Immature natural killer cell (primary cell): ENCODE measurements at regions not wholly inside any gene's neighbourhood (a gene's known extent, or its start where the extent isn't known, plus 50 kb on each side); places are given as distances from the start of the nearest gene placed in this dataset.

ENCODE experiments used
- DNase-seq, 3 donors: peaks; one replicate each; pipeline ENCODE4 v3.0.0; 2022; ENCODE audit warnings: mixed read lengths in 1 of 3
- H3K27ac Mint-ChIP-seq, 6 donors: one replicate each; pipeline ENCODE4 v1.8.0; 2020; ENCODE audit warnings: mixed read lengths in 6 of 6, mild to moderate bottlenecking in 5 of 6, inconsistent platforms in 4 of 6, moderate library complexity in 3 of 6
- H3K27me3 Mint-ChIP-seq, 3 donors: one replicate each; pipeline ENCODE4 v1.8.0; 2020 to 2021; ENCODE audit warnings: low read depth in 3 of 3, mild to moderate bottlenecking in 3 of 3, mixed read lengths in 3 of 3, moderate library complexity in 3 of 3, inconsistent platforms in 1 of 3
- H3K36me3 Mint-ChIP-seq, 3 donors: one replicate each; pipeline ENCODE4 v1.8.0; 2020; ENCODE audit warnings: mixed read lengths in 3 of 3, inconsistent platforms in 2 of 3, mild to moderate bottlenecking in 2 of 3
- H3K4me1 Mint-ChIP-seq, 2 donors: one replicate each; pipeline ENCODE4 v1.8.0; 2020; ENCODE audit warnings: inconsistent platforms in 2 of 2, mild to moderate bottlenecking in 2 of 2, mixed read lengths in 2 of 2, moderate library complexity in 1 of 2
- H3K4me3 Mint-ChIP-seq, 5 donors: one replicate each; pipeline ENCODE4 v1.8.0; 2020; ENCODE audit warnings: mild to moderate bottlenecking in 5 of 5, mixed read lengths in 5 of 5, inconsistent platforms in 3 of 5, moderate library complexity in 3 of 5
- H3K9me3 Mint-ChIP-seq, 6 donors: one replicate each; pipeline ENCODE4 v1.8.0; 2020; ENCODE audit warnings: mild to moderate bottlenecking in 6 of 6, mixed read lengths in 6 of 6, inconsistent platforms in 4 of 6, moderate library complexity in 3 of 6

DNA sequence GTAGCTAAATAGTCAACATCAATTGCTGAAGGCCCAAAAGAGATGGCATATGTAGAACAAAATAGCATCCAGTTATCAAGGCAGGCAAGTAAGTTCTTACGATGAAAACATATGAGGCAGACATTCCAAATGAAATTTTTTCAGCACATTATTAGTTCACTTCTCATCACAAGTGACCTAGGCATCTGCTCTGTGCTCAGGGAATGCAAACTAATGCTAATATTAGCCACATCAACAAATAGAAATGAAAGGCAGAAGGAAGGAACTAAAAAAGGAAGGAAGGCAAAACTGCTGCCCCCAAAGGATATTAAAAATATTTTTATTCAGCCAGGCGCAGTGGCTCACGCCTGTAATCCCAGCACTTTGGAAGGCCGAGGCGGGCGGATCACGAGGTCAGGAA, 51.2 kb upstream of the ROCK1 start:
- Mint-ChIP-seq H3K4me3 (no peak overlapping the region), H3K9me3 (peaks cover 0 to 4% (median 0%) of the 10 kb centered on the region in 6 donors)

GRCh38 chr18:21163647-21164547, 52.3 kb upstream of the ROCK1 start:
- Mint-ChIP-seq H3K4me3 (no peak overlapping the region), H3K36me3 (no peaks in the 10 kb centered on the region), H3K9me3 (peaks cover 0 to 3% (median 0%) of the 10 kb centered on the region in 6 donors), H3K27me3 (peaks cover 0 to 3% (median 0%) of the 10 kb centered on the region in 3 donors), H3K4me1 (no peaks in the 10 kb centered on the region), H3K27ac (no peak overlapping the region)
- no peak for DNase-seq

More for the DNA sequence above, 51.2 kb upstream of the ROCK1 start:
- DNase-seq: no peak
- Mint-ChIP-seq H3K4me1 (no peaks in the 10 kb centered on the region), H3K36me3 (no peaks in the 10 kb centered on the region), H3K27ac (no peak overlapping the region), H3K27me3 (peaks cover 0 to under 1% (median 0%) of the 10 kb centered on the region in 3 donors)

DNA sequence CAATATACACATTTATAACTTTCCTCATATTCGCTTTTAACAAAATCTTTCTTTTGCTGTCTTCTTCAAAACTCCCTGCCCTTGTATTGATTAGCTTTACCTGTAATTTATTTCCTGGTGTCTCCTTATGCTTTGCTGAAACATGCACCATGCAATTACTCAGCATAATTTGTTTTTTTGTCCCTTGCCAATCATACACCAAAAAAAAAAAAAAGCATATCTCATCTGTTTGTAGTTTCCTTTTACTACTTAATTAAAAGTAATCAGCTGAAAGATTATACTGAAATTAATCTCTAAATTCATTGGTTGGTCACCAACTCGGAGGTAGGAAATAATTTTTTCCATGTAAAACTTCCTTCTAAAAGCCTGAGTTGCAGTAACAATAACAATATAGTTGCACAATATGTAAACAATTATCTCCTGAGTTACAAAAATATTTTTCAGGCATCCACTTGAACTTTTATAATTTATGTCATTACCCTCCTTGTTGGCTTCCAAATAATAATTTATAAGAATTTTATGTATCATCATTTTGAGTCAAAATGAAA, 53.0 kb upstream of the ROCK1 start:
- H3K27me3 Mint-ChIP-seq: peaks cover 0 to 6% (median 0%) of the 10 kb centered on the region in 3 donors

GRCh38 chr18:21167641-21168377, 56.2 kb upstream of the ROCK1 start:
- no peaks in the 10 kb centered on the region for H3K36me3 Mint-ChIP-seq
- H3K27me3 Mint-ChIP-seq: peaks cover 0 to 6% (median 0%) of the 10 kb centered on the region in 3 donors
- no peak overlapping the region for H3K4me3 Mint-ChIP-seq
- DNase-seq: no peak
- no peaks in the 10 kb centered on the region for H3K4me1 Mint-ChIP-seq
- no peak overlapping the region for H3K27ac Mint-ChIP-seq
- no peaks in the 10 kb centered on the region for H3K9me3 Mint-ChIP-seq

More for the DNA sequence above, 53.0 kb upstream of the ROCK1 start:
- H3K4me1 Mint-ChIP-seq: no peaks in the 10 kb centered on the region
- H3K9me3 Mint-ChIP-seq: peaks cover 0 to 3% (median 0%) of the 10 kb centered on the region in 6 donors
- no peaks in the 10 kb centered on the region for H3K36me3 Mint-ChIP-seq
- DNase-seq: no peak
- H3K27ac Mint-ChIP-seq: no peak overlapping the region
- no peak overlapping the region for H3K4me3 Mint-ChIP-seq

GRCh38 chr18:21168880-21169279, 57.3 kb upstream of the ROCK1 start:
- Mint-ChIP-seq H3K9me3 (no peaks in the 10 kb centered on the region), H3K36me3 (no peaks in the 10 kb centered on the region), H3K27me3 (peaks cover 0 to 6% (median 0%) of the 10 kb centered on the region in 3 donors), H3K4me1 (no peaks in the 10 kb centered on the region), H3K27ac (no peak overlapping the region), H3K4me3 (no peak overlapping the region)
- DNase-seq: no peak

GRCh38 chr18:21177822-21178221, 64.2 kb upstream of the GREB1L start:
- DNase-seq: no peak
- peaks cover 0 to 4% of the 10 kb centered on the region in 2 donors for H3K4me1 Mint-ChIP-seq
- H3K27ac Mint-ChIP-seq: no peak overlapping the region
- H3K9me3 Mint-ChIP-seq: peaks cover 0 to 1% (median 0%) of the 10 kb centered on the region in 6 donors
- H3K4me3 Mint-ChIP-seq: no peak overlapping the region
- H3K27me3 Mint-ChIP-seq: peaks cover 0 to 7% (median 0%) of the 10 kb centered on the region in 3 donors
- no peaks in the 10 kb centered on the region for H3K36me3 Mint-ChIP-seq

GRCh38 chr18:21179590-21180220, 62.3 kb upstream of the GREB1L start:
- peaks cover 0 to 7% (median 2%) of the 10 kb centered on the region in 3 donors for H3K27me3 Mint-ChIP-seq
- H3K4me3 Mint-ChIP-seq: no peak overlapping the region
- DNase-seq: peak; percentile 15 to 39 (median 29)
- peaks cover 0 to 1% (median 0%) of the 10 kb centered on the region in 6 donors for H3K9me3 Mint-ChIP-seq
- no peak overlapping the region for H3K27ac Mint-ChIP-seq
- H3K36me3 Mint-ChIP-seq: no peaks in the 10 kb centered on the region
- peaks cover 0 to 4% of the 10 kb centered on the region in 2 donors for H3K4me1 Mint-ChIP-seq

DNA sequence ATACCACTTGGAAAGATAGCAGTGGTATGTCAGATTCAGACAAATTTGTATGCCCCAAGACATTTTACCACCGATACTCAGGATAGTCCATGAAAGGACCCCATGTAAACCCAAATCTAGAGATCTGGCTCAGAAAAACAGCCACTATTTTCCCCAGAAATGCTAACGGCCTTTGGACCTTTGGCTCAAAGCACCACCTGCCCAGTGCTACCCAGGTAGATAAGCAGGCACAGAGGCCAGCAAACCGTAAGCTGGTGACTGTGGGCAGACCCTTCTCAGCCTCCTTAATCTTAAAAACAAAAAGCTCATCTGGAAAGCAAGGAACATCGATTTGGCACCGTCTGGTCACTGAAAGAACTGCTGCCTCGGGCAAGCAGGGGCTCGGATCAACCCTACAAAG, 61.4 kb upstream of the GREB1L start:
- peaks cover 0 to 2% (median 2%) of the 10 kb centered on the region in 3 donors for H3K27me3 Mint-ChIP-seq
- peaks cover 0 to 4% of the 10 kb centered on the region in 2 donors for H3K4me1 Mint-ChIP-seq
- H3K9me3 Mint-ChIP-seq: peaks cover 0 to 1% (median 0%) of the 10 kb centered on the region in 6 donors
- no peak for DNase-seq
- H3K4me3 Mint-ChIP-seq: no peak overlapping the region
- H3K36me3 Mint-ChIP-seq: no peaks in the 10 kb centered on the region
- H3K27ac Mint-ChIP-seq: no peak overlapping the region

- H3K4me1 Mint-ChIP-seq: peaks cover 0 to 4% of the 10 kb centered on the region in 2 donors
- DNase-seq: no peak
- no peaks in the 10 kb centered on the region for H3K36me3 Mint-ChIP-seq
- H3K27ac Mint-ChIP-seq: no peak overlapping the region
- peaks cover 0 to 2% (median 2%) of the 10 kb centered on the region in 3 donors for H3K27me3 Mint-ChIP-seq
- peaks cover 0 to 1% (median 0%) of the 10 kb centered on the region in 6 donors for H3K9me3 Mint-ChIP-seq
- no peak overlapping the region for H3K4me3 Mint-ChIP-seq
Observed at GRCh38 chr18:21181766-21182165, 60.3 kb upstream of the GREB1L start.

DNA sequence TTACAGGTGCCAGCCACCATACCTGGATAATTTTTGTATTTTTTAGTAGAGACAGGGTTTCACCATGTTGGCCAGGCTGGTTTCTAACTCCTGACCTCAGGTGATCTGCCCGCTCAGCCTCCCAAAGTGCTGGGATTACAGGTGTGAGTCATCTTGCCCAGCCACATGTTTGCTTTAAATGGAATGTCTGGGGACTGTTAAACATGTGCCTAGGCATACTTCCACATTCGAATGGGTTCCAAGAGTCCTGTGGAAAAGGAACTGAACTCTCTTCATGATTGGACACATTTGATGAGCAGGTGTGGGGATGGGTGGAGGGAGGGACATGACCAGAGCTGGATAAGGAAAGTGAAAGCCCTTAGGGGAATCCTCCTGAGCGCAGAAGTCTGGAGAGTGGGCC, 58.4 kb upstream of the GREB1L start:
- H3K36me3 Mint-ChIP-seq: no peaks in the 10 kb centered on the region

DNA sequence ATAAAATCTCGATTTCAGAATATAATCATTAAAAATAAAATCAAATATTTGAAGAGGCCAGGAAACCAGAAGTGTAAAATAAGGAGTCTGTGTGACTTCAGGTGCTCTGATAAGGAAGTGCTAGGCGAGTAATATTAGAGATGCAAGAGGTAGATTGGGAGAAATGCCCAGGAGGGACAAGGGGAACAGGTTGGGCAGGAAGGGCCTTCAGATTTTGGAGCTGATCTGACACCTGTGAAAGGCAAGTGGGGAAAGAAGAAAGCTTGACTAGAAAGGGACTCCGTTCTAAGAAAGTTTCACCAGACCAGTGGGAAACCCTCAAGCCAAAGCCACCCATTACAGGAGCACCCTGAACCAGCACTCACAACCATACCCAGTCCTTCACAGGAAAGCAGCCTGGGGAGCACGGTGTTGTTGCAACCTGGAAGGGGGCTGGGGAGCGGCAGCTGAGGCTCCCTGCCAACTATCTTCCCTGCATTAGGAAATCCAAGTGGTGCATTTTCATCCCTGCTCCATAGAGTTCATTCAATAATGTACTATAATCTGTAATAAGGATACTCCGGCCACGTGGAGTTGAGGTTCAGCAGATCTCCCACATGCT, 57.5 kb upstream of the GREB1L start:
- Mint-ChIP-seq H3K4me1 (peaks cover 0 to 4% of the 10 kb centered on the region in 2 donors), H3K9me3 (peaks cover 0 to 1% (median 0%) of the 10 kb centered on the region in 6 donors), H3K27ac (no peak overlapping the region), H3K27me3 (peaks cover 0 to 2% (median 2%) of the 10 kb centered on the region in 3 donors), H3K36me3 (no peaks in the 10 kb centered on the region), H3K4me3 (no peak overlapping the region)
- DNase-seq: no peak

More for the DNA sequence above, 58.4 kb upstream of the GREB1L start:
- Mint-ChIP-seq H3K4me1 (peaks cover 0 to 4% of the 10 kb centered on the region in 2 donors), H3K27me3 (peaks cover 0 to 2% (median 2%) of the 10 kb centered on the region in 3 donors), H3K4me3 (no peak overlapping the region), H3K27ac (no peak overlapping the region), H3K9me3 (peaks cover 0 to 1% (median 0%) of the 10 kb centered on the region in 6 donors)
- DNase-seq: no peak

GRCh38 chr18:21187886-21188285, 54.1 kb upstream of the GREB1L start:
- Mint-ChIP-seq H3K4me1 (no peaks in the 10 kb centered on the region), H3K27ac (no peak overlapping the region), H3K36me3 (no peaks in the 10 kb centered on the region), H3K9me3 (no peaks in the 10 kb centered on the region), H3K4me3 (no peak overlapping the region), H3K27me3 (peaks cover 0 to 2% (median 0%) of the 10 kb centered on the region in 3 donors)
- no peak for DNase-seq
